ENCODE measurements at regions not wholly inside any gene's neighbourhood (a gene's known extent, or its start where the extent isn't known, plus 50 kb on each side); places are given as distances from the start of the nearest gene placed in this dataset.

- no peak overlapping the region for H3K27ac Mint-ChIP-seq
- Histone ChIP-seq H3K9ac (ENCODE audit: extremely low read depth, low read length, poor library complexity, severe bottlenecking) (no peak overlapping the region), H3K4me1 (ENCODE audit: control insufficient read depth, insufficient read depth, low read length) (no peaks in the 10 kb centered on the region), H3K36me3 (ENCODE audit: control insufficient read depth, insufficient read depth, low read length) (no peaks in the 10 kb centered on the region), H3K27ac (ENCODE audit: low read depth, low read length) (no peak overlapping the region), H3K27me3 (ENCODE audit: control insufficient read depth, insufficient read depth, low read length, poor library complexity, severe bottlenecking) (no peaks in the 10 kb centered on the region), H3K4me3 (ENCODE audit: low read length) (no peak overlapping the region), H3K9me3 (ENCODE audit: control insufficient read depth, low read length) (no peaks in the 10 kb centered on the region)
- peaks cover 5% of the 10 kb centered on the region for H3K4me1 Mint-ChIP-seq
- H3K36me3 Mint-ChIP-seq (ENCODE audit: low read depth), result no peaks in the 10 kb centered on the region
- 87 to 93% methylated on average over 3 to 4 of the region's 4 CpGs for WGBS, 2 experiments (ENCODE audit: insufficient coverage in 1 of 2, insufficient read length in 1 of 2)
- H3K27me3 Mint-ChIP-seq (ENCODE audit: insufficient read depth), result no peaks in the 10 kb centered on the region
- DNase-seq, result no peak
- no peak overlapping the region for H3K4me3 Mint-ChIP-seq
- no peak for TF ChIP-seq CTCF (conservative IDR thresholded peaks at IDR 0.05)
- no peaks in the 10 kb centered on the region for H3K9me3 Mint-ChIP-seq
Observed at GRCh38 chr10:6743291-6743849, 163.3 kb upstream of the PRKCQ start.

DNA sequence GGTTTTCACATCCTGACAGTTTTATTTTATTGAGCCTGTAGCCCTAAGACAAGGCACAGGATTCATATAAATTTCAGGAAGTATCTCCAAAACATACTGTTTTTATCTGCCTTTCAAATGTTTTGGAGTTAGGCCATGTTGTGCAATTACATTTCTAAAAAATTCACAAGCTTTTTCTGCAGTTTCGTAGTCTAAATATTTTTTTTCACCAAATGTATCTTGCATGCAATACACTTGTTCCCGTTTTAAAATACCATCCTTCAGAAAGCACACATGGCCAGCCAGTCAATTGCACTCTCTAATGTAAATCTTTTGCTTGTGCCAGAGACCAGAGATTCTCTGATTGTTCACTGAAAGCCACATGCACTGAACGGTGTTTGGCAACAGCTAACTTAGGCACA, 161.5 kb upstream of the PRKCQ start:
- Histone ChIP-seq H3K9me3 (ENCODE audit: control insufficient read depth, low read length) (no peaks in the 10 kb centered on the region), H3K9ac (ENCODE audit: extremely low read depth, low read length, poor library complexity, severe bottlenecking) (no peak overlapping the region), H3K27me3 (ENCODE audit: control insufficient read depth, insufficient read depth, low read length, poor library complexity, severe bottlenecking) (no peaks in the 10 kb centered on the region), H3K4me1 (ENCODE audit: control insufficient read depth, insufficient read depth, low read length) (no peaks in the 10 kb centered on the region), H3K27ac (ENCODE audit: low read depth, low read length) (no peak overlapping the region), H3K4me3 (ENCODE audit: low read length) (no peak overlapping the region), H3K36me3 (ENCODE audit: control insufficient read depth, insufficient read depth, low read length) (no peaks in the 10 kb centered on the region)
- Mint-ChIP-seq H3K4me1 (peaks cover 11% of the 10 kb centered on the region), H3K36me3 (ENCODE audit: low read depth) (no peaks in the 10 kb centered on the region), H3K27me3 (ENCODE audit: insufficient read depth) (no peaks in the 10 kb centered on the region), H3K4me3 (no peak overlapping the region), H3K27ac (no peak overlapping the region), H3K9me3 (no peaks in the 10 kb centered on the region)
- WGBS, 2 experiments (ENCODE audit: insufficient coverage in 1 of 2, insufficient read length in 1 of 2), result 90 to 93% methylated on average over 3 of the region's 3 CpGs
- TF ChIP-seq CTCF (conservative IDR thresholded peaks at IDR 0.05), result no peak
- no peak for DNase-seq

DNA sequence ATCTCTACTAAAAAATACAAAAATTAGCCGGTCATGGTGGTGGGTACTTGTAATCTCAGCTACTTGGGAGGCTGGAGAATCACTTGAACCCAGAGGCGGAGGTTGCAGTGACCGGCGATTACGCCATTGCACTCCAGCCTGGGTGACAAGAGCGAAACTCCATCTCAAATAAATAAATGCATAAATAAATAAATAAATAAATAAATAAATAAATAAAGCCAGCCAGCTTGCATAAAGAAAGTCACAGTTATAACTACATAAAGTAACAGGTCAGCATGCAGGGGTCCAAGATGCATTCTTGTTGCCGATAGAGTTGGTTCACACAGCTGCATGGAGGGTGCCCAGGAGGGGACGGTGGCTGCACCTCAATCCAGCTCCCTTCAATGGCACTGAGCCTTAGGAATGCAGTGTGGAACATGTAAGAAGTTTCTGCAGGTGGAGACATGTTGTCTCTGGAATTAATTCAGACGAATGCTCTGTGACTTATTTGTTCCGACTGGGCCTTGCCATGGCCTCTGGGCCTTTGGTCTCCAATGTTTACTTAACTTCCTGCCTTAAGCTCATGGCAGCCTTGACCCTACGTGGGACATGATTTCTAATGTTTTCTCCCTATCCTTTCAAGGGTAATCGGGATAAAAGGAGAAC, 159.6 kb upstream of the PRKCQ start:
- no peak overlapping the region for H3K9ac ChIP-seq (ENCODE audit: extremely low read depth, low read length, poor library complexity, severe bottlenecking)
- no peaks in the 10 kb centered on the region for H3K9me3 Mint-ChIP-seq
- no peak overlapping the region for H3K27ac Mint-ChIP-seq
- H3K27me3 Mint-ChIP-seq (ENCODE audit: insufficient read depth), result no peaks in the 10 kb centered on the region
- no peak for TF ChIP-seq CTCF (conservative IDR thresholded peaks at IDR 0.05)
- H3K4me1 ChIP-seq (ENCODE audit: control insufficient read depth, insufficient read depth, low read length), result no peaks in the 10 kb centered on the region
- no peaks in the 10 kb centered on the region for H3K36me3 ChIP-seq (ENCODE audit: control insufficient read depth, insufficient read depth, low read length)
- H3K4me3 ChIP-seq (ENCODE audit: low read length), result no peak overlapping the region
- 91 to 97% methylated on average over 6 to 9 of the region's 12 CpGs for WGBS, 2 experiments (ENCODE audit: insufficient coverage in 1 of 2, insufficient read length in 1 of 2)
- no peaks in the 10 kb centered on the region for H3K27me3 ChIP-seq (ENCODE audit: control insufficient read depth, insufficient read depth, low read length, poor library complexity, severe bottlenecking)
- H3K9me3 ChIP-seq (ENCODE audit: control insufficient read depth, low read length), result no peaks in the 10 kb centered on the region
- H3K27ac ChIP-seq (ENCODE audit: low read depth, low read length), result no peak overlapping the region
- H3K4me3 Mint-ChIP-seq, result no peak overlapping the region
- H3K36me3 Mint-ChIP-seq (ENCODE audit: low read depth), result no peaks in the 10 kb centered on the region
- DNase-seq, result no peak
- peaks cover 11% of the 10 kb centered on the region for H3K4me1 Mint-ChIP-seq

All from endodermal cell (in vitro differentiated cells).